ENCODE measurements at regions not wholly inside any gene's neighbourhood (a gene's known extent, or its start where the extent isn't known, plus 50 kb on each side); places are given as distances from the start of the nearest gene placed in this dataset.

- DNase-seq (ENCODE audit: low spot score): no peak
Observed at GRCh38 chr18:22625406-22625805, 207.7 kb upstream of the CTAGE1 start.

GRCh38 chr18:22626771-22627170 lies 209.1 kb upstream of the CTAGE1 start:
- DNase-seq (ENCODE audit: low spot score): no peak

GRCh38 chr18:22627506-22627905 lies 209.8 kb upstream of the CTAGE1 start:
- no peak for DNase-seq (ENCODE audit: low spot score)

GRCh38 chr18:22628795-22629510 lies 211.2 kb upstream of the CTAGE1 start:
- DNase-seq (ENCODE audit: low spot score): no peak

- DNase-seq (ENCODE audit: low spot score): no peak
Observed at GRCh38 chr18:22630980-22631379, 213.3 kb upstream of the CTAGE1 start.

- no peak for DNase-seq (ENCODE audit: low spot score)
Observed at GRCh38 chr18:22632191-22632590, 214.5 kb upstream of the CTAGE1 start.

GRCh38 chr18:22634464-22634863 lies 216.7 kb upstream of the CTAGE1 start:
- no peak for DNase-seq (ENCODE audit: low spot score)

- DNase-seq (ENCODE audit: low spot score): no peak
Observed at GRCh38 chr18:22637787-22638186, 220.1 kb upstream of the CTAGE1 start.

GRCh38 chr18:22639026-22639463 lies 221.3 kb upstream of the CTAGE1 start:
- no peak for DNase-seq (ENCODE audit: low spot score)

GRCh38 chr18:22639561-22639960 lies 221.8 kb upstream of the CTAGE1 start:
- no peak for DNase-seq (ENCODE audit: low spot score)

- DNase-seq (ENCODE audit: low spot score): no peak
Observed at GRCh38 chr18:22640281-22640842, 222.6 kb upstream of the CTAGE1 start.

GRCh38 chr18:22641958-22642357 lies 224.2 kb upstream of the CTAGE1 start:
- no peak for DNase-seq (ENCODE audit: low spot score)

- DNase-seq (ENCODE audit: low spot score): no peak
Observed at GRCh38 chr18:22643731-22644130, 226.0 kb upstream of the CTAGE1 start.

GRCh38 chr18:22650247-22650646 lies 232.5 kb upstream of the CTAGE1 start:
- no peak for DNase-seq (ENCODE audit: low spot score)

GRCh38 chr18:22657619-22658018 lies 239.9 kb upstream of the CTAGE1 start:
- no peak for DNase-seq (ENCODE audit: low spot score)

- no peak for DNase-seq (ENCODE audit: low spot score)
Observed at GRCh38 chr18:22658318-22658717, 240.6 kb upstream of the CTAGE1 start.

- DNase-seq (ENCODE audit: low spot score): no peak
Observed at GRCh38 chr18:22663378-22663777, 245.7 kb upstream of the CTAGE1 start.

- DNase-seq (ENCODE audit: low spot score): no peak
Observed at GRCh38 chr18:22666411-22666940, 248.8 kb upstream of the CTAGE1 start.

- no peak for DNase-seq (ENCODE audit: low spot score)
Observed at GRCh38 chr18:22667156-22667555, 249.4 kb upstream of the CTAGE1 start.

GRCh38 chr18:22667616-22668422 lies 250.1 kb upstream of the CTAGE1 start:
- DNase-seq (ENCODE audit: low spot score): no peak

- DNase-seq (ENCODE audit: low spot score): no peak
Observed at GRCh38 chr18:22668496-22668895, 250.8 kb upstream of the CTAGE1 start.

GRCh38 chr18:22670914-22671313 lies 253.2 kb upstream of the CTAGE1 start:
- no peak for DNase-seq (ENCODE audit: low spot score)
